Astrocyte (in vitro differentiated cells and primary cell): ENCODE measurements at regions not wholly inside any gene's neighbourhood (a gene's known extent, or its start where the extent isn't known, plus 50 kb on each side); places are given as distances from the start of the nearest gene placed in this dataset.

ENCODE experiments used
- DNase-seq: peaks from one replicate; pipeline ENCODE4 v3.0.0-alpha.2; 2010; ENCODE audit warnings: low read depth
- FAIRE-seq: peaks from 2 replicates; lab custom pipeline; 2011; peaks lifted over from hg19 to GRCh38; lab: Jason Lieb, UNC
- H2AFZ ChIP-seq: 2 replicates; pipeline ENCODE4 v1.6.0; 2012; ENCODE audit warnings: low read depth, low read length, inconsistent platforms
- H3K27ac ChIP-seq: 2 replicates; pipeline ENCODE4 v1.5.1; 2011; ENCODE audit warnings: low read depth, low read length, inconsistent platforms
- H3K27me3 ChIP-seq: 2 replicates; pipeline ENCODE4 v1.6.0; 2011; ENCODE audit warnings: low read length, inconsistent platforms; ENCODE audit not compliant: insufficient read depth
- H3K36me3 ChIP-seq: 2 replicates; pipeline ENCODE4 v1.5.1; 2011; ENCODE audit warnings: low read length, inconsistent platforms; ENCODE audit not compliant: insufficient read depth
- H3K4me1 ChIP-seq: 2 replicates; pipeline ENCODE4 v1.5.1; 2011; ENCODE audit warnings: low read length, inconsistent platforms; ENCODE audit not compliant: insufficient read depth
- H3K4me2 ChIP-seq: 2 replicates; pipeline ENCODE4 v1.6.0; 2012; ENCODE audit warnings: low read length, inconsistent platforms
- H3K4me3 ChIP-seq: 2 replicates; pipeline ENCODE4 v1.5.1; 2011; ENCODE audit warnings: low read depth, mild to moderate bottlenecking, low read length, inconsistent platforms; ENCODE audit not compliant: insufficient read depth
- H3K79me2 ChIP-seq: 2 replicates; pipeline ENCODE4 v1.6.0; 2012; ENCODE audit warnings: mild to moderate bottlenecking, low read length, inconsistent platforms; ENCODE audit not compliant: insufficient read depth
- H3K9ac ChIP-seq: 2 replicates; pipeline ENCODE4 v1.6.0; 2012; ENCODE audit warnings: mild to moderate bottlenecking, low read length, inconsistent platforms
- H3K9me3 ChIP-seq: 2 replicates; pipeline ENCODE4 v1.5.1; 2012; ENCODE audit warnings: low read depth, mild to moderate bottlenecking, low read length, inconsistent platforms; ENCODE audit not compliant: insufficient read depth
- H4K20me1 ChIP-seq: 2 replicates; pipeline ENCODE4 v1.6.0; 2012; ENCODE audit warnings: low read length, inconsistent platforms; ENCODE audit not compliant: insufficient read depth
- H3K27ac Mint-ChIP-seq: one replicate; pipeline ENCODE4 v1.8.0; 2021; ENCODE audit warnings: mild to moderate bottlenecking, mixed read lengths; ENCODE audit not compliant: unreplicated experiment
- H3K27me3 Mint-ChIP-seq: one replicate; pipeline ENCODE4 v1.8.0; 2021; ENCODE audit warnings: low read depth, mixed read lengths; ENCODE audit not compliant: unreplicated experiment
- H3K36me3 Mint-ChIP-seq: one replicate; pipeline ENCODE4 v1.8.0; 2021; ENCODE audit warnings: low read depth, mixed read lengths; ENCODE audit not compliant: unreplicated experiment
- H3K4me1 Mint-ChIP-seq: one replicate; pipeline ENCODE4 v1.8.0; 2021; ENCODE audit warnings: low read depth, mixed read lengths; ENCODE audit not compliant: unreplicated experiment
- H3K4me3 Mint-ChIP-seq: one replicate; pipeline ENCODE4 v1.8.0; 2021; ENCODE audit warnings: mild to moderate bottlenecking, moderate library complexity, mixed read lengths; ENCODE audit not compliant: unreplicated experiment
- H3K9me3 Mint-ChIP-seq: one replicate; pipeline ENCODE4 v1.8.0; 2021; ENCODE audit warnings: mild to moderate bottlenecking, mixed read lengths; ENCODE audit not compliant: unreplicated experiment
- CTCF ChIP-seq: IDR thresholded peaks from 2 replicates; pipeline ENCODE4 v1.5.1; 2011; ENCODE audit warnings: low read depth, mild to moderate bottlenecking, inconsistent platforms, low read length, moderate library complexity; ENCODE audit not compliant: insufficient read depth
- EZH2 ChIP-seq: IDR thresholded peaks from 2 replicates; pipeline ENCODE4 v1.6.1; 2012; ENCODE audit warnings: mild to moderate bottlenecking, low read length, inconsistent platforms; ENCODE audit not compliant: insufficient read depth

GRCh38 chr6:76701610-76702009, 629.1 kb upstream of the IMPG1 start:
- H3K27me3 Mint-ChIP-seq, result no peaks in the 10 kb centered on the region
- Histone ChIP-seq H3K9me3 (no peaks in the 10 kb centered on the region), H2AFZ (no peak overlapping the region), H3K4me2 (no peak overlapping the region), H3K4me3 (no peak overlapping the region), H4K20me1 (no peaks in the 10 kb centered on the region), H3K27ac (no peak overlapping the region), H3K27me3 (no peaks in the 10 kb centered on the region), H3K79me2 (no peaks in the 10 kb centered on the region), H3K9ac (no peak overlapping the region), H3K36me3 (no peaks in the 10 kb centered on the region), H3K4me1 (no peaks in the 10 kb centered on the region)
- no peak overlapping the region for H3K27ac Mint-ChIP-seq
- DNase-seq, result no peak
- H3K9me3 Mint-ChIP-seq, result no peaks in the 10 kb centered on the region
- H3K36me3 Mint-ChIP-seq, result no peaks in the 10 kb centered on the region
- no peak for TF ChIP-seq EZH2
- peak; percentile 16 for TF ChIP-seq CTCF
- no peak overlapping the region for H3K4me3 Mint-ChIP-seq
- FAIRE-seq, result no peak
- H3K4me1 Mint-ChIP-seq, result no peaks in the 10 kb centered on the region

DNA sequence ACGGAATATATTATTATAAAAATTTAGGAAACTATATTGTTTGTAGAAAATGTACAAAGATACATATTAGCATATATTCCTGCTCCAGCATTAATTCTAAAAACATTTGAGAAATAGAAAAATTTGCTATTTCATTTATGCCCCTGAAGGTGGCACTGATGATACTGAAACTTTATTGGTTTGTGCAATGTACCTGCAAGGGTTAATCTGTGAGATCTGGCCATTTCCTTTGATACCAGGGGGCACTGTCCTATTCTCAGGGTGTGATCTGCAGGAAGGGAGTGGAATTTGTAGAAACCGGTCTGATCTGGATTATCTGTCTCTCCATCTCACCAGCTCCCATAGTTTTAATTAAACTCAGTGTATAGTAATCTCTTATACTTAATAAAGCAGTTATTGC, 625.1 kb upstream of the IMPG1 start:
- Mint-ChIP-seq H3K27ac (no peak overlapping the region), H3K27me3 (no peaks in the 10 kb centered on the region), H3K4me1 (no peaks in the 10 kb centered on the region), H3K9me3 (no peaks in the 10 kb centered on the region), H3K4me3 (no peak overlapping the region), H3K36me3 (no peaks in the 10 kb centered on the region)
- no peaks in the 10 kb centered on the region for H4K20me1 ChIP-seq
- H3K36me3 ChIP-seq, result no peaks in the 10 kb centered on the region
- no peak overlapping the region for H3K4me3 ChIP-seq
- H3K27me3 ChIP-seq, result no peaks in the 10 kb centered on the region
- FAIRE-seq (no peak), DNase-seq (no peak)
- no peaks in the 10 kb centered on the region for H3K9me3 ChIP-seq
- no peak overlapping the region for H2AFZ ChIP-seq
- H3K9ac ChIP-seq, result no peak overlapping the region
- TF ChIP-seq CTCF, result peak; percentile 29
- TF ChIP-seq EZH2, result no peak
- no peaks in the 10 kb centered on the region for H3K4me1 ChIP-seq
- no peak overlapping the region for H3K27ac ChIP-seq
- no peaks in the 10 kb centered on the region for H3K79me2 ChIP-seq
- no peak overlapping the region for H3K4me2 ChIP-seq

- Histone ChIP-seq H3K4me3 (no peak overlapping the region), H3K79me2 (no peaks in the 10 kb centered on the region), H4K20me1 (no peaks in the 10 kb centered on the region), H3K36me3 (no peaks in the 10 kb centered on the region), H3K9me3 (no peaks in the 10 kb centered on the region), H2AFZ (no peak overlapping the region), H3K9ac (no peak overlapping the region), H3K4me2 (no peak overlapping the region), H3K27ac (no peak overlapping the region), H3K4me1 (no peaks in the 10 kb centered on the region), H3K27me3 (no peaks in the 10 kb centered on the region)
- no peaks in the 10 kb centered on the region for H3K36me3 Mint-ChIP-seq
- no peak overlapping the region for H3K4me3 Mint-ChIP-seq
- no peaks in the 10 kb centered on the region for H3K4me1 Mint-ChIP-seq
- TF ChIP-seq CTCF, result no peak
- no peak for TF ChIP-seq EZH2
- no peak for DNase-seq
- no peak overlapping the region for H3K27ac Mint-ChIP-seq
- H3K9me3 Mint-ChIP-seq, result no peaks in the 10 kb centered on the region
- no peak for FAIRE-seq
- H3K27me3 Mint-ChIP-seq, result no peaks in the 10 kb centered on the region
Observed at GRCh38 chr6:76694795-76695194, 622.3 kb upstream of the IMPG1 start.
